PC-3 (cell line): ENCODE measurements at regions not wholly inside any gene's neighbourhood (a gene's known extent, or its start where the extent isn't known, plus 50 kb on each side); places are given as distances from the start of the nearest gene placed in this dataset.

Experiments used
- ATAC-seq: fragments of 200-7000 bp; cut with Tn5 transposase; 2 replicates; pipeline ENCODE4 v1.9.1; 2020; ENCODE audit warnings: mild to moderate bottlenecking, moderate library complexity
- BruUV-seq: library from RNA; stranded (reverse); fragments of 400-500 nt; replicated peaks from 2 replicates; lab custom pipeline; 2021; lab: Mats Ljungman, UMichigan
- CTCF ChIA-PET: fragments of 300-600 bp; sonication (Branson Sonifier 250); formaldehyde crosslinking; loops from one replicate; lab custom pipeline; 2022; ENCODE audit warnings: antibody characterized with exemption; lab: Charles Lee
- POLR2A ChIA-PET: fragments of 300-600 bp; sonication (Branson Sonifier 250); formaldehyde crosslinking; loops from one replicate; lab custom pipeline; 2022; ENCODE audit warnings: antibody characterized with exemption; ENCODE audit not compliant: unreplicated experiment; lab: Charles Lee
- DNase-seq: peaks from one replicate; pipeline ENCODE4 v3.0.0-alpha.2; 2015
- H2AFZ ChIP-seq: fragments of 300-600 bp; sonication (generic); 2 replicates; pipeline ENCODE4 v1.6.0; 2016; ENCODE audit warnings: antibody characterized with exemption, low read length
- H3F3A ChIP-seq: fragments of 300-600 bp; sonication (generic); one replicate; pipeline ENCODE4 v1.6.0; 2017; ENCODE audit warnings: antibody characterized with exemption, low read length, control low read depth, mild to moderate bottlenecking; ENCODE audit not compliant: unreplicated experiment
- H3K27ac ChIP-seq: fragments of 300-600 bp; sonication (generic); 2 replicates; pipeline ENCODE4 v1.5.1; 2016; ENCODE audit warnings: mild to moderate bottlenecking, low read length
- H3K27me3 ChIP-seq: fragments of 300-600 bp; sonication (generic); 2 replicates; pipeline ENCODE4 v1.6.1; 2016; ENCODE audit warnings: low read length, mixed read lengths
- H3K36me3 ChIP-seq: fragments of 300-600 bp; sonication (generic); 2 replicates; pipeline ENCODE4 v1.6.1; 2016; ENCODE audit warnings: low read depth, mixed run types, low read length, mixed read lengths
- H3K4me1 ChIP-seq: fragments of 300-600 bp; sonication (generic); 2 replicates; pipeline ENCODE4 v1.5.1; 2016; ENCODE audit warnings: low read length; ENCODE audit not compliant: insufficient read depth
- H3K4me2 ChIP-seq: fragments of 300-600 bp; sonication (generic); 2 replicates; pipeline ENCODE4 v1.6.0; 2016; ENCODE audit warnings: low read length
- H3K4me3 ChIP-seq: fragments of 300-600 bp; sonication (generic); 2 replicates; pipeline ENCODE4 v1.5.1; 2016; ENCODE audit warnings: mild to moderate bottlenecking, low read length, mixed read lengths
- H3K79me2 ChIP-seq: fragments of 300-600 bp; sonication (generic); 2 replicates; pipeline ENCODE4 v1.6.1; 2017; ENCODE audit warnings: low read length, mixed read lengths
- H3K9ac ChIP-seq: fragments of 300-600 bp; sonication (generic); 2 replicates; pipeline ENCODE4 v1.6.0; 2016; ENCODE audit warnings: mild to moderate bottlenecking, low read length
- H3K9me2 ChIP-seq: fragments of 300-600 bp; sonication (generic); replicated peaks from 2 replicates; pipeline ENCODE4 v1.6.1; 2016; ENCODE audit warnings: mixed run types, low read length, mixed read lengths
- H3K9me3 ChIP-seq: fragments of 300-600 bp; sonication (generic); 2 replicates; pipeline ENCODE4 v1.6.1; 2016; ENCODE audit warnings: low read length, mixed read lengths
- H4K20me1 ChIP-seq: fragments of 300-600 bp; sonication (generic); 2 replicates; pipeline ENCODE4 v1.6.1; 2016; ENCODE audit warnings: low read length, mixed read lengths
- CTCF ChIP-seq: fragments of 300-600 bp; sonication (generic); conservative IDR thresholded peaks from 2 replicates; pipeline ENCODE4 v1.5.1; 2017; ENCODE audit warnings: antibody characterized with exemption, low read depth, mild to moderate bottlenecking, low read length
- EZH2 ChIP-seq: fragments of 300-600 bp; sonication (generic); IDR thresholded peaks from one replicate; pipeline ENCODE4 v1.6.1; 2017; ENCODE audit warnings: antibody characterized with exemption, mild to moderate bottlenecking, low read length; ENCODE audit not compliant: unreplicated experiment
- EZH2phosphoT487 ChIP-seq: fragments of 300-600 bp; sonication (generic); IDR thresholded peaks from 2 replicates; pipeline ENCODE4 v1.6.1; 2018; ENCODE audit warnings: mild to moderate bottlenecking, antibody characterized with exemption, low read length, borderline replicate concordance
- intact Hi-C: fragments of 100-400 bp; cut with micrococcal nuclease; formaldehyde crosslinking; loops from 2 replicates; pipeline ENCODE4 v1.9.0; 2023

GRCh38 chr10:42974693-42975002 lies 102.2 kb upstream of the RET start:
- Histone ChIP-seq H3K4me3 (no peak overlapping the region), H3F3A (no peaks in the 10 kb centered on the region), H3K36me3 (no peaks in the 10 kb centered on the region), H3K4me2 (no peak overlapping the region), H3K79me2 (no peaks in the 10 kb centered on the region), H4K20me1 (no peaks in the 10 kb centered on the region), H3K4me1 (no peaks in the 10 kb centered on the region), H3K27ac (no peak overlapping the region), H3K27me3 (peaks cover 15% of the 10 kb centered on the region; the same call in 1 of the 2 replicates), H2AFZ (no peak overlapping the region), H3K9me3 (no peaks in the 10 kb centered on the region), H3K9ac (no peak overlapping the region), H3K9me2 (no peaks in the 10 kb centered on the region)
- no peak for DNase-seq
- POLR2A ChIA-PET = no interaction called here
- no peak for TF ChIP-seq CTCF
- no peak for TF ChIP-seq EZH2phosphoT487
- no peak for TF ChIP-seq EZH2
- intact Hi-C loops = no loop called here
- BruUV-seq = no TSS peak
- no peak for ATAC-seq
- CTCF ChIA-PET = no interaction called here

GRCh38 chr10:42975005-42975493 lies 101.8 kb upstream of the RET start:
- H3K36me3 ChIP-seq = no peaks in the 10 kb centered on the region
- peak; percentile 29; the same call in 1 of the 2 replicates for ATAC-seq
- H3K79me2 ChIP-seq = no peaks in the 10 kb centered on the region
- intact Hi-C loops = no loop called here
- H3K9ac ChIP-seq = no peak overlapping the region
- no peaks in the 10 kb centered on the region for H3K4me1 ChIP-seq
- H3K4me2 ChIP-seq = no peak overlapping the region
- no peak overlapping the region for H3K4me3 ChIP-seq
- no peak overlapping the region for H3K27ac ChIP-seq
- H3K9me2 ChIP-seq = no peaks in the 10 kb centered on the region
- no peaks in the 10 kb centered on the region for H3F3A ChIP-seq
- DNase-seq = no peak
- BruUV-seq = no TSS peak
- ChIA-PET POLR2A (no interaction called here), CTCF (no interaction called here)
- no peak for TF ChIP-seq EZH2
- no peak for TF ChIP-seq CTCF
- no peak for TF ChIP-seq EZH2phosphoT487
- peak overlapping the region; percentile 49; the same call in 1 of the 2 replicates for H2AFZ ChIP-seq
- H4K20me1 ChIP-seq = no peaks in the 10 kb centered on the region
- H3K9me3 ChIP-seq = no peaks in the 10 kb centered on the region
- peaks cover 15% of the 10 kb centered on the region; the same call in 1 of the 2 replicates for H3K27me3 ChIP-seq

GRCh38 chr10:42975558-42976340 lies 101.1 kb upstream of the RET start:
- CTCF ChIA-PET = no interaction called here
- H3K4me1 ChIP-seq = no peaks in the 10 kb centered on the region
- no peak overlapping the region for H3K4me2 ChIP-seq
- DNase-seq (peak; percentile 62), ATAC-seq (peak; percentile 69)
- POLR2A ChIA-PET = no interaction called here
- H3K9me3 ChIP-seq = no peaks in the 10 kb centered on the region
- H3K27me3 ChIP-seq = peaks cover 15% of the 10 kb centered on the region; the same call in 1 of the 2 replicates
- intact Hi-C loops = no loop called here
- H3F3A ChIP-seq = no peaks in the 10 kb centered on the region
- no peak overlapping the region for H3K9ac ChIP-seq
- H3K27ac ChIP-seq = no peak overlapping the region
- no peak overlapping the region for H3K4me3 ChIP-seq
- no TSS peak for BruUV-seq
- no peaks in the 10 kb centered on the region for H4K20me1 ChIP-seq
- peak overlapping the region; percentile 49; the same call in 1 of the 2 replicates for H2AFZ ChIP-seq
- peak; percentile 65 for TF ChIP-seq CTCF
- TF ChIP-seq EZH2 = no peak
- no peak for TF ChIP-seq EZH2phosphoT487
- no peaks in the 10 kb centered on the region for H3K36me3 ChIP-seq
- no peaks in the 10 kb centered on the region for H3K9me2 ChIP-seq
- H3K79me2 ChIP-seq = no peaks in the 10 kb centered on the region
